Sciatic nerve (tissue), 2 donors: ENCODE measurements at regions not wholly inside any gene's neighbourhood (a gene's known extent, or its start where the extent isn't known, plus 50 kb on each side); places are given as distances from the start of the nearest gene placed in this dataset.
"Not testable (repeated sequence)": the region's sequence is repeated elsewhere in the genome, so short reads cannot be mapped to it uniquely, and the experiment has no call there.

Source experiments
- ATAC-seq: fragments of 200-7000 bp; cut with Tn5 transposase; one replicate; pipeline ENCODE4 v1.9.1; 2020; ENCODE audit warnings: mild to moderate bottlenecking, moderate library complexity
- DNase-seq: peaks from one replicate; pipeline ENCODE4 v3.0.0-alpha.2; 2020; ENCODE audit warnings: low spot score
- intact Hi-C: fragments of 100-400 bp; cut with DNase I; formaldehyde crosslinking; loops from one replicate; pipeline ENCODE4 v1.14.2; 2022
- donor health status: DM: no; HTN: no; CAD: no.
- donor health status: DM: no; HTN: no; CAD: no.

- no peak for ATAC-seq
- intact Hi-C loops, result no loop called here
- DNase-seq, result no peak
Observed at GRCh38 chr14:23884541-23884904, 69.0 kb upstream of the DHRS4 start.

- intact Hi-C loops, result no loop called here
- DNase-seq (no peak), ATAC-seq (no peak)
Observed at GRCh38 chr14:23887536-23887935, 66.0 kb upstream of the DHRS4 start.

DNA sequence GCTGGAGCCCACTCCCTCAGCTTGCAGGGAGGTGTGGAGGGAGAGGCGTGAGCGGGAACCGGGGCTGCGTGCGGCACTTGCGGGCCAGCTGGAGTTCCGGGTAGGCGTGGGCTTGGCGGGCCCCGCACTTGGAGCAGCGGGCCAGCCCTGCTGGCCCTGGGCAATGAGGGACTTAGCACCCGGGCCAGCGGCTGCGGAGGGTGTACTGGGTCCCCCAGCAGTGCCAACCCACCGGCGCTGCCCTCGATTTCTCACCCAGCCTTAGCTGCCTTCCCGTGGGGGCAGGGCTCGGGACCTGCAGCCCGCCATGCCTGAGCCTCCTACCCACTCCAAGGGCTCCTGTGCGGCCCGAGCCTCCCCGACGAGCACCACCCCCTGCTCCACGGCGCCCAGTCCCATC lies 61.9 kb upstream of the DHRS4 start:
- ATAC-seq, intact Hi-C loops, DNase-seq: not testable (repeated sequence)

GRCh38 chr14:23892289-23892688 lies 61.3 kb upstream of the DHRS4 start:
- DNase-seq, ATAC-seq, intact Hi-C loops: not testable (repeated sequence)

DNA sequence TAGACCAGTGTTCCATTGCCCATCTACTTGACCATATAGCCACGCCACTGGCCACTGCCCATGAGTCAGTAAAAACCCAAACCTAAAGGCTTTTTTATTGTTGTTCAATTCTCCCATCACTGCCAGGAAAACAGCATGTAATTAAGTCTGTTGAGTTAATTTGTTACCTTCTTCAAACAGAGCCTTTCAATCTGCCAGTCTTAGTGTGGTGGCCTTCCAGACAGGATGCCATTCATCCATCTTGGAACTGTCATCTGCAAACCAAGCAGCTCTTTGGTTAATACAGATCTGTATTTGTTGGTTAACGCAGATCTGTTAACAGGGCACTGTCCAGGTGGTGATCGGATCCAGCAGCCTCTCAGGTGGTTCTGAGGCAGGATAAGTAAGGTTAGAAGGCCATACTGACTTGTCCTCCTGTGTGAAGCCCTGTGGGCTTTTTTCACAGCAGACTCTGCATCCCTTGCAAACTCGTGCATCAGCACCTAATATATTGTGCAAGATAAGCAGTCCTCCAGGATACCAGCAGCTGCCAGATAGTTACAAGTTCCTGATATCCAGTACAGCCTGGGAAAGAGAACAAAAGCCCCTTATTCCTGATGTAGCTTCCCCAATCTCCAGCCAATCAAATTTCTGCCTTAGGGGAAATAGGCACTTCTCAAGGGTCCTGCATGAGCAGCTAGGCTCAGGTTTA lies 59.1 kb upstream of the DHRS4 start:
- intact Hi-C loops, result no loop called here
- DNase-seq, result no peak
- no peak for ATAC-seq

- DNase-seq (no peak), ATAC-seq (no peak)
- intact Hi-C loops, result no loop called here
Observed at GRCh38 chr14:23895053-23895419, 58.5 kb upstream of the DHRS4 start.

DNA sequence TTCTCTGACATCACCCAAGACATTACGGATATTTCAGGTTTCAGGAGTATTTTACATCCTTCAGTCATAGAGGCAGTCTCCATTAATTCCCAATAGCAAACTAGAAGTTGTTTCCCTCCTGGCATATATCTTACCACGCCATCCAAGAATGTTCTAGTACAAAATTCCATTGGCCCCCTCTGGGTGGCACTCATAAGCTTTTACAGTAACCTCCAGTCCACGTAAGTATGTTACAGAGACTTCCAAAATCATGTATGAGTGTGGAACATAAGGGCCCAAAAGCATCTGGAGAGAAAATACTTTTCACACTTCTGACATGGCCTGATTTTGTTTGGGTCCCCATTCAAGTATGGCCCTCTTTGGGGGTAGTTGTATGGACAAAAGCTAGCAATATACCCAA lies 58.1 kb upstream of the DHRS4 start:
- intact Hi-C loops, result no loop called here
- no peak for ATAC-seq
- no peak for DNase-seq

DNA sequence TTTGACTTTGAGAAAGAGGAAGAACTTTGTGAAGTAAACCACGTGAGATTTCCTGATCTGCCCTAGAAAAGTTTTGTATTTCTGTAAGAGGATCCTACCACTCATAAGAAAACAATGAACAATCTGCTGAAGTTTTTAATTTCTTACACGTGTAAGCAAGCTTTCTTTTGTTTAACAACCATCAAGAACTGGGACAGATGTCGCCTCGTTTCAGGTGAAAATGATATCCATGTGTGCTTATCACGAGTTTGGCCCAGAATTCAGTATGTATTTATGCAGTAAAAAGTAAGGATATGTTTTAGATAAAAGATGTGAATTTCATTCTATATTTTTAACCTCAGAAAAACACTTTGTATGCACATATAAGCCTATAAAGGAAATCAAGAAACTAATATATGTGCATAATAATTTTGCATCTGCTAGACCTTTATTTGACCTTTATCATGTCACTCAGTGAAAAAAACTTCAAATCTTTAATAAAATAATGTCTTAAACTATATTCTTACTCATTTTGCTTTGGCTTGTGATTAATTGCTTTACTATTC lies 56.9 kb upstream of the DHRS4 start:
- intact Hi-C loops, result no loop called here
- ATAC-seq (no peak), DNase-seq (no peak)

DNA sequence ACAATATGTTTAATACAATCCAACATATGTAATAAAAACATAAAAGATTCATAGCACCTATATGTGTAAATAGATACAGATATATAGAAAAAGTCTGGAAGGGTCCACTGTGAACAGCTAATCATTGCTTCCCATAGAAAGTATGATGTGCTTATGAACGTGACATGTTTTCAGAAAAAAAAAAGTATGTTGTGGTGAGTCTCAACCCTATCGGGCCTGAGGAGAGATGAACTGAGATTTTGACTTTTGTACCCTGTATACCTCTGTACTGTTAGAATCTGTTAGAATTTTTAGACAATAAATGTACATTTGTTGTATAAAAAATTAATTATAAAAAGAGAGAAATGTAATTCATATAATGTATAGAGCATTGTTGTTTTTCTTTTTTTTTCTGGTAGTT lies 56.3 kb upstream of the DHRS4 start:
- intact Hi-C loops, DNase-seq, ATAC-seq: not testable (repeated sequence)

- DNase-seq, ATAC-seq, intact Hi-C loops: not testable (repeated sequence)
Observed at GRCh38 chr14:23898359-23898758, 55.2 kb upstream of the DHRS4 start.

GRCh38 chr14:23899788-23900187 lies 53.8 kb upstream of the DHRS4 start:
- DNase-seq (no peak), ATAC-seq (no peak)
- intact Hi-C loops, result loop anchor here (10.0 kb wide), 1 partner anchor 265 kb away; the partner anchor contains the start of gene DHRS2

GRCh38 chr14:23903442-23903841 lies 50.1 kb upstream of the DHRS4 start:
- no peak for DNase-seq
- ATAC-seq, result no peak
- intact Hi-C loops, result loop anchor here (10.0 kb wide), 1 partner anchor 269 kb away; the partner anchor contains the start of gene DHRS2
